NCI-H82 (cell line): ENCODE measurements at regions not wholly inside any gene's neighbourhood (a gene's known extent, or its start where the extent isn't known, plus 50 kb on each side); places are given as distances from the start of the nearest gene placed in this dataset.
"Not testable (repeated sequence)": the region's sequence is repeated elsewhere in the genome, so short reads cannot be mapped to it uniquely, and the experiment has no call there.

Experiments
- DNase-seq: peaks from one replicate; lab custom pipeline; 2025; lab: John Stamatoyannopoulos, UW

GRCh38 chr5:167855818-167856217 lies 435.6 kb upstream of the WWC1 start:
- no peak for DNase-seq

GRCh38 chr5:167857321-167857720 lies 434.1 kb upstream of the WWC1 start:
- DNase-seq, result no peak

GRCh38 chr5:167858186-167858855 lies 433.1 kb upstream of the WWC1 start:
- not testable (repeated sequence) for DNase-seq

- peak; percentile 81 for DNase-seq
Observed at GRCh38 chr5:167861129-167861927, 430.1 kb upstream of the WWC1 start.

- no peak for DNase-seq
Observed at GRCh38 chr5:167861928-167862426, 429.5 kb upstream of the WWC1 start.

GRCh38 chr5:167863883-167864282 lies 427.6 kb upstream of the WWC1 start:
- no peak for DNase-seq

- no peak for DNase-seq
Observed at GRCh38 chr5:167864801-167865200, 426.6 kb upstream of the WWC1 start.

GRCh38 chr5:167866797-167867196 lies 424.6 kb upstream of the WWC1 start:
- no peak for DNase-seq

- DNase-seq, result no peak
Observed at GRCh38 chr5:167867281-167867680, 424.2 kb upstream of the WWC1 start.

GRCh38 chr5:167869125-167869524 lies 422.3 kb upstream of the WWC1 start:
- DNase-seq, result no peak

GRCh38 chr5:167870055-167870454 lies 421.4 kb upstream of the WWC1 start:
- DNase-seq, result no peak

GRCh38 chr5:167871091-167871490 lies 420.4 kb upstream of the WWC1 start:
- DNase-seq, result peak; percentile 67

- no peak for DNase-seq
Observed at GRCh38 chr5:167872791-167873190, 418.7 kb upstream of the WWC1 start.

GRCh38 chr5:167877114-167877722 lies 414.2 kb upstream of the WWC1 start:
- no peak for DNase-seq

- no peak for DNase-seq
Observed at GRCh38 chr5:167877924-167878323, 413.5 kb upstream of the WWC1 start.

GRCh38 chr5:167880420-167880819 lies 411.0 kb upstream of the WWC1 start:
- DNase-seq, result no peak

GRCh38 chr5:167881041-167881440 lies 410.4 kb upstream of the WWC1 start:
- DNase-seq, result no peak

- DNase-seq, result no peak
Observed at GRCh38 chr5:167886196-167886595, 405.2 kb upstream of the WWC1 start.

GRCh38 chr5:167888393-167888792 lies 403.1 kb upstream of the WWC1 start:
- no peak for DNase-seq

GRCh38 chr5:167889276-167889675 lies 402.2 kb upstream of the WWC1 start:
- DNase-seq, result no peak

GRCh38 chr5:167892352-167893115 lies 398.9 kb upstream of the WWC1 start:
- DNase-seq, result no peak

GRCh38 chr5:167893271-167893670 lies 398.2 kb upstream of the WWC1 start:
- DNase-seq, result no peak
